WI38 (cell line): ENCODE measurements at regions not wholly inside any gene's neighbourhood (a gene's known extent, or its start where the extent isn't known, plus 50 kb on each side); places are given as distances from the start of the nearest gene placed in this dataset.

Source experiments
- H3K4me3 ChIP-seq: 2 replicates; pipeline ENCODE4 v1.5.1; 2011; ENCODE audit warnings: low read depth, mild to moderate bottlenecking, control low read depth, low read length
- CTCF ChIP-seq: IDR thresholded peaks from 2 replicates; pipeline ENCODE4 v1.5.1; 2012; ENCODE audit warnings: low read depth, mild to moderate bottlenecking, control low read depth, low read length

GRCh38 chr11:70608568-70609470 is 210.5 kb downstream of the CTTN start:
- no peak for TF ChIP-seq CTCF
- no peak overlapping the region for H3K4me3 ChIP-seq

- no peak for TF ChIP-seq CTCF
- no peak overlapping the region for H3K4me3 ChIP-seq
These were observed 212.5 kb downstream of the CTTN start for GRCh38 chr11:70610566-70611565.

GRCh38 chr11:70611821-70612220 is 213.5 kb downstream of the CTTN start:
- no peak for TF ChIP-seq CTCF
- H3K4me3 ChIP-seq = no peak overlapping the region

- no peak overlapping the region for H3K4me3 ChIP-seq
- TF ChIP-seq CTCF = no peak
These were observed 214.3 kb downstream of the CTTN start for GRCh38 chr11:70612459-70613141.

- TF ChIP-seq CTCF = no peak
- no peak overlapping the region for H3K4me3 ChIP-seq
These were observed 215.8 kb downstream of the CTTN start for GRCh38 chr11:70614034-70614681.

- no peak overlapping the region for H3K4me3 ChIP-seq
- TF ChIP-seq CTCF = no peak
These were observed 216.9 kb downstream of the CTTN start for GRCh38 chr11:70615036-70615875.
